Vagina (tissue), 2 donors: ENCODE measurements at regions not wholly inside any gene's neighbourhood (a gene's known extent, or its start where the extent isn't known, plus 50 kb on each side); places are given as distances from the start of the nearest gene placed in this dataset.

Experiments used
- DNase-seq, 2 donors: peaks; one replicate each; pipeline ENCODE4 v3.0.0-alpha.2; 2017; ENCODE audit errors: extremely low spot score in 2 of 2
- H3K27ac ChIP-seq: fragments of 200-600 bp; sonication (generic); one replicate; pipeline ENCODE4 v1.5.1; 2019
- H3K27me3 ChIP-seq: fragments of 200-600 bp; sonication (generic); one replicate; pipeline ENCODE4 v1.5.1; 2019
- H3K36me3 ChIP-seq, 2 donors: fragments of 200-600 bp; sonication (generic); one replicate each; pipeline ENCODE4 v1.5.1; 2017 to 2019
- H3K4me1 ChIP-seq: fragments of 200-600 bp; sonication (generic); one replicate; pipeline ENCODE4 v1.5.1; 2019
- H3K4me3 ChIP-seq, 2 donors: fragments of 200-600 bp; sonication (generic); 1 replicate in 1 of 2; 2 replicates in 1 of 2; pipeline ENCODE4 v1.5.1; 2016 to 2019
- H3K9me3 ChIP-seq: fragments of 200-600 bp; sonication (generic); one replicate; pipeline ENCODE4 v1.5.1; 2019
- CTCF ChIP-seq, 3 experiments: fragments of 450-650 bp in 2 of 3; fragments of 200-600 bp in 1 of 3; sonication (generic) in 1 of 3; IDR thresholded peaks; one replicate each; pipeline ENCODE4 v1.5.1; 2017 to 2019; ENCODE audit warnings: antibody characterized with exemption in 3 of 3, mild to moderate bottlenecking in 2 of 3, moderate library complexity in 2 of 3
- POLR2A ChIP-seq, 2 donors: fragments of 450-650 bp; IDR thresholded peaks; one replicate each; pipeline ENCODE4 v1.6.1; 2017; ENCODE audit warnings: antibody characterized with exemption in 2 of 2, mild to moderate bottlenecking in 2 of 2, moderate library complexity in 2 of 2
- POLR2AphosphoS5 ChIP-seq, 2 donors: sonication (generic); formaldehyde crosslinking; IDR thresholded peaks; one replicate each; pipeline ENCODE4 v1.9.0; 2017; ENCODE audit warnings: antibody characterized with exemption in 2 of 2, mild to moderate bottlenecking in 2 of 2, low read depth in 1 of 2; ENCODE audit not compliant: insufficient read depth in 1 of 2
- intact Hi-C: fragments of 100-400 bp; cut with DNase I; formaldehyde crosslinking; loops from one replicate; pipeline ENCODE4 v1.15.1; 2023

- Histone ChIP-seq H3K4me1 (no peaks in the 10 kb centered on the region), H3K36me3 (no peaks in the 10 kb centered on the region), H3K27ac (no peak overlapping the region), H3K27me3 (no peaks in the 10 kb centered on the region), H3K4me3 (no peak overlapping the region), H3K9me3 (no peaks in the 10 kb centered on the region)
- no peak for DNase-seq
- TF ChIP-seq POLR2AphosphoS5 (IDR thresholded peaks at IDR 0.05; ENCODE audit: insufficient read depth in 1 of 2, low read depth in 1 of 2): no peak
- no peak for TF ChIP-seq POLR2A (IDR thresholded peaks at IDR 0.05)
- TF ChIP-seq CTCF (IDR thresholded peaks at IDR 0.05): no peak
- intact Hi-C loops: no loop called here
Observed at GRCh38 chr4:8709729-8710360, 117.3 kb downstream of the CPZ start.

- no peak overlapping the region for H3K4me3 ChIP-seq
- H3K27ac ChIP-seq: no peak overlapping the region
- no peaks in the 10 kb centered on the region for H3K9me3 ChIP-seq
- TF ChIP-seq POLR2AphosphoS5 (IDR thresholded peaks at IDR 0.05; ENCODE audit: insufficient read depth in 1 of 2, low read depth in 1 of 2) (no peak), CTCF (IDR thresholded peaks at IDR 0.05) (no peak), POLR2A (IDR thresholded peaks at IDR 0.05) (no peak)
- no peaks in the 10 kb centered on the region for H3K27me3 ChIP-seq
- H3K4me1 ChIP-seq: no peaks in the 10 kb centered on the region
- H3K36me3 ChIP-seq: no peaks in the 10 kb centered on the region
- intact Hi-C loops: no loop called here
- DNase-seq: no peak
Observed at GRCh38 chr4:8709050-8709728, 116.6 kb downstream of the CPZ start.

- H3K9me3 ChIP-seq: no peaks in the 10 kb centered on the region
- intact Hi-C loops: no loop called here
- DNase-seq: no peak
- H3K36me3 ChIP-seq: no peaks in the 10 kb centered on the region
- no peaks in the 10 kb centered on the region for H3K27me3 ChIP-seq
- H3K4me3 ChIP-seq: no peak overlapping the region
- TF ChIP-seq POLR2AphosphoS5 (IDR thresholded peaks at IDR 0.05; ENCODE audit: insufficient read depth in 1 of 2, low read depth in 1 of 2): no peak
- TF ChIP-seq POLR2A (IDR thresholded peaks at IDR 0.05): no peak
- no peak for TF ChIP-seq CTCF (IDR thresholded peaks at IDR 0.05)
- H3K4me1 ChIP-seq: no peaks in the 10 kb centered on the region
- H3K27ac ChIP-seq: no peak overlapping the region
Observed at GRCh38 chr4:8708401-8709021, 115.9 kb downstream of the CPZ start.

GRCh38 chr4:8707045-8707781, 114.6 kb downstream of the CPZ start:
- H3K9me3 ChIP-seq: no peaks in the 10 kb centered on the region
- H3K27ac ChIP-seq: no peak overlapping the region
- no peak for DNase-seq
- no peaks in the 10 kb centered on the region for H3K4me1 ChIP-seq
- TF ChIP-seq POLR2AphosphoS5 (IDR thresholded peaks at IDR 0.05; ENCODE audit: insufficient read depth in 1 of 2, low read depth in 1 of 2) (no peak), CTCF (IDR thresholded peaks at IDR 0.05) (no peak)
- intact Hi-C loops: no loop called here
- no peaks in the 10 kb centered on the region for H3K36me3 ChIP-seq
- no peaks in the 10 kb centered on the region for H3K27me3 ChIP-seq
- H3K4me3 ChIP-seq: no peak overlapping the region
